ENCODE measurements at regions not wholly inside any gene's neighbourhood (a gene's known extent, or its start where the extent isn't known, plus 50 kb on each side); places are given as distances from the start of the nearest gene placed in this dataset.
A peak's percentile ranks its signal among the peaks of the same experiment; 100 is the strongest.

- H3K27me3 ChIP-seq (ENCODE audit: control insufficient read depth in 3 of 3, insufficient read depth in 3 of 3, low read depth in 1 of 3, low read length in 3 of 3): no peaks in the 10 kb centered on the region
- no peak overlapping the region for H3K23ac ChIP-seq (ENCODE audit: low read depth, low read length, poor library complexity)
- no peak overlapping the region for H4K8ac ChIP-seq (ENCODE audit: low read depth, low read length)
- H3K14ac ChIP-seq (ENCODE audit: low read length): no peak overlapping the region
- no peak for DNase-seq (ENCODE audit: low spot score)
- H3K79me1 ChIP-seq (ENCODE audit: low read depth, low read length): no peaks in the 10 kb centered on the region
- no peak overlapping the region for H3K27ac ChIP-seq (replicated peaks; ENCODE audit: low read length)
- H3K4me2 ChIP-seq (ENCODE audit: insufficient read depth, low read length, poor library complexity, severe bottlenecking): no peak overlapping the region
- no peak overlapping the region for H3K18ac ChIP-seq (ENCODE audit: low read length)
- H3K4ac ChIP-seq (ENCODE audit: low read length): no peak overlapping the region
- H4K91ac ChIP-seq (ENCODE audit: low read depth, low read length, poor library complexity): no peak overlapping the region
- H3K9ac ChIP-seq (ENCODE audit: low read depth, low read length, poor library complexity): no peak overlapping the region
- H2AK5ac ChIP-seq (ENCODE audit: low read depth, low read length): no peak overlapping the region
- peak overlapping the region; percentile 57 for H2AFZ ChIP-seq (ENCODE audit: low read length)
- H3K4me1 ChIP-seq (ENCODE audit: control insufficient read depth in 2 of 2, insufficient read depth in 1 of 2, low read depth in 1 of 2, low read length in 2 of 2): peaks cover 15 to 17% of the 10 kb centered on the region in 2 donors
- peaks cover 0 to 9% of the 10 kb centered on the region in 2 donors for H3K9me3 ChIP-seq (replicated peaks in 1 of 2; ENCODE audit: control insufficient read depth in 2 of 2, insufficient read depth in 1 of 2, low read depth in 1 of 2, low read length in 2 of 2)
- no peak overlapping the region for H2BK5ac ChIP-seq (ENCODE audit: low read length)
- no peak overlapping the region for H2BK12ac ChIP-seq (ENCODE audit: low read length)
- no peaks in the 10 kb centered on the region for H3K36me3 ChIP-seq (replicated peaks in 1 of 2; ENCODE audit: control insufficient read depth in 2 of 2, insufficient read depth in 2 of 2, low read length in 2 of 2)
- WGBS, 2 donors (ENCODE audit: extremely low coverage in 2 of 2, insufficient read length in 2 of 2, insufficient replicate concordance in 1 of 2): no CpG with 5 or more reads among the region's 1 CpG
- no peak overlapping the region for H3K4me3 ChIP-seq (ENCODE audit: low read length in 2 of 2)
- H2BK120ac ChIP-seq (ENCODE audit: low read depth, low read length): no peak overlapping the region
- H2BK15ac ChIP-seq (ENCODE audit: low read length): no peak overlapping the region
Measured at GRCh38 chr20:11234608-11235007, 560.8 kb upstream of the JAG1 start.

DNA sequence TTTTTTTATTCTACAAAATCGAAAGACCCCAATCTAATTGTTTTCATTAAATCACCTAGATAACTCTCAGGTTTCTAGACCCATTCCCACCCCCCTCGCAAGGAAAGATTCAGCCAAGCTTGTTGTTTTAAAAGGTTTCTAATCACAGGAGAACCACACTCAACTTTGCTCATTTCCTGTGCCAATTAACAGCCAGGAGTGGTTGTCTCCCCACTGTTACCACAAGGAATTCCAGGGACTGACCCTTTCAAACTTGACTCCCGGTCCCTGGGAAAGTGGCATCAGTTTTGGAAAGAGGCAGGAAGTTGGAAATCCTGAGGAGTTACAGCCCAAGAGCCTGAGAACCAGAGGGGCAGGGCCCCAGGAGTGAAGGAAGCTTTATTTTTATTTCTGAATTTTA lies 561.3 kb upstream of the JAG1 start:
- Histone ChIP-seq H2BK12ac (ENCODE audit: low read length) (no peak overlapping the region), H3K9me3 (replicated peaks in 1 of 2; ENCODE audit: control insufficient read depth in 2 of 2, insufficient read depth in 1 of 2, low read depth in 1 of 2, low read length in 2 of 2) (peaks cover 0 to 9% of the 10 kb centered on the region in 2 donors), H2AFZ (ENCODE audit: low read length) (peak overlapping the region; percentile 57), H3K27me3 (ENCODE audit: control insufficient read depth in 3 of 3, insufficient read depth in 3 of 3, low read depth in 1 of 3, low read length in 3 of 3) (no peaks in the 10 kb centered on the region), H3K4me3 (ENCODE audit: low read length in 2 of 2) (no peak overlapping the region), H4K91ac (ENCODE audit: low read depth, low read length, poor library complexity) (no peak overlapping the region), H2BK15ac (ENCODE audit: low read length) (no peak overlapping the region), H3K4me2 (ENCODE audit: insufficient read depth, low read length, poor library complexity, severe bottlenecking) (no peak overlapping the region), H3K27ac (replicated peaks; ENCODE audit: low read length) (peak overlapping the region; percentile 44), H3K9ac (ENCODE audit: low read depth, low read length, poor library complexity) (no peak overlapping the region), H4K8ac (ENCODE audit: low read depth, low read length) (no peak overlapping the region), H2AK5ac (ENCODE audit: low read depth, low read length) (no peak overlapping the region), H3K18ac (ENCODE audit: low read length) (no peak overlapping the region), H2BK120ac (ENCODE audit: low read depth, low read length) (no peak overlapping the region), H2BK5ac (ENCODE audit: low read length) (no peak overlapping the region), H3K79me1 (ENCODE audit: low read depth, low read length) (no peaks in the 10 kb centered on the region), H3K14ac (ENCODE audit: low read length) (no peak overlapping the region), H3K4ac (ENCODE audit: low read length) (no peak overlapping the region), H3K23ac (ENCODE audit: low read depth, low read length, poor library complexity) (no peak overlapping the region), H3K4me1 (ENCODE audit: control insufficient read depth in 2 of 2, insufficient read depth in 1 of 2, low read depth in 1 of 2, low read length in 2 of 2) (peaks cover 13 to 17% of the 10 kb centered on the region in 2 donors), H3K36me3 (replicated peaks in 1 of 2; ENCODE audit: control insufficient read depth in 2 of 2, insufficient read depth in 2 of 2, low read length in 2 of 2) (no peaks in the 10 kb centered on the region)
- WGBS, 2 donors (ENCODE audit: extremely low coverage in 2 of 2, insufficient read length in 2 of 2, insufficient replicate concordance in 1 of 2): no CpG with 5 or more reads among the region's 3 CpGs
- no peak for DNase-seq (ENCODE audit: low spot score)

DNA sequence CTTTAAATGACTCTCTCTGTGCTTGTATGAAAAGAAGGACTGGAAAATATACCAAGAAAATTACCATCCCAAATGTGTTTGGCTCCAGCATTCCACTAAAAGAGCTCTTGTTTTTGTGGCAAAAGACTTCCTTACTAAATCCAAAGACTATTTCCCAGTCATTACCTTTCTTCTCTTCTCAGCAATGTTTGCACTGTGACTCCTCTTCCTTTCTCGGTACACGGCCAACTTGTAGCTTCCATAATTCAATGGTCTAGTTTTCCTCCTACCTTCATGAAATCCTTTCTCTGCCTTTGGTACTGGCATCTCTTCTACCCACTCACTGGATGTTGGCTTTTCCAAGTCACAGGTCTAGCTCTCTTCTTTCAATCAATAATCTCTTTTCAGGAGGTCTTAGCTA lies 568.5 kb upstream of the JAG1 start:
- no peaks in the 10 kb centered on the region for H3K79me1 ChIP-seq (ENCODE audit: low read depth, low read length)
- H2AK5ac ChIP-seq (ENCODE audit: low read depth, low read length): no peak overlapping the region
- no peak overlapping the region for H2AFZ ChIP-seq (ENCODE audit: low read length)
- no peak overlapping the region for H2BK15ac ChIP-seq (ENCODE audit: low read length)
- H3K9ac ChIP-seq (ENCODE audit: low read depth, low read length, poor library complexity): no peak overlapping the region
- no peak overlapping the region for H3K18ac ChIP-seq (ENCODE audit: low read length)
- peaks cover 4 to 12% of the 10 kb centered on the region in 2 donors for H3K4me1 ChIP-seq (ENCODE audit: control insufficient read depth in 2 of 2, insufficient read depth in 1 of 2, low read depth in 1 of 2, low read length in 2 of 2)
- H4K8ac ChIP-seq (ENCODE audit: low read depth, low read length): no peak overlapping the region
- WGBS, 2 donors (ENCODE audit: extremely low coverage in 2 of 2, insufficient read length in 2 of 2, insufficient replicate concordance in 1 of 2): no CpG with 5 or more reads among the region's 2 CpGs
- H3K9me3 ChIP-seq (replicated peaks in 1 of 2; ENCODE audit: control insufficient read depth in 2 of 2, insufficient read depth in 1 of 2, low read depth in 1 of 2, low read length in 2 of 2): peaks cover 0 to 5% of the 10 kb centered on the region in 2 donors
- H3K14ac ChIP-seq (ENCODE audit: low read length): no peak overlapping the region
- no peak overlapping the region for H2BK12ac ChIP-seq (ENCODE audit: low read length)
- H2BK5ac ChIP-seq (ENCODE audit: low read length): no peak overlapping the region
- H2BK120ac ChIP-seq (ENCODE audit: low read depth, low read length): no peak overlapping the region
- no peaks in the 10 kb centered on the region for H3K27me3 ChIP-seq (ENCODE audit: control insufficient read depth in 3 of 3, insufficient read depth in 3 of 3, low read depth in 1 of 3, low read length in 3 of 3)
- H3K4ac ChIP-seq (ENCODE audit: low read length): no peak overlapping the region
- no peak for DNase-seq (ENCODE audit: low spot score)
- no peak overlapping the region for H4K91ac ChIP-seq (ENCODE audit: low read depth, low read length, poor library complexity)
- no peak overlapping the region for H3K4me3 ChIP-seq (ENCODE audit: low read length in 2 of 2)
- no peak overlapping the region for H3K23ac ChIP-seq (ENCODE audit: low read depth, low read length, poor library complexity)
- H3K4me2 ChIP-seq (ENCODE audit: insufficient read depth, low read length, poor library complexity, severe bottlenecking): no peak overlapping the region
- no peak overlapping the region for H3K27ac ChIP-seq (replicated peaks; ENCODE audit: low read length)
- H3K36me3 ChIP-seq (replicated peaks in 1 of 2; ENCODE audit: control insufficient read depth in 2 of 2, insufficient read depth in 2 of 2, low read length in 2 of 2): no peaks in the 10 kb centered on the region

DNA sequence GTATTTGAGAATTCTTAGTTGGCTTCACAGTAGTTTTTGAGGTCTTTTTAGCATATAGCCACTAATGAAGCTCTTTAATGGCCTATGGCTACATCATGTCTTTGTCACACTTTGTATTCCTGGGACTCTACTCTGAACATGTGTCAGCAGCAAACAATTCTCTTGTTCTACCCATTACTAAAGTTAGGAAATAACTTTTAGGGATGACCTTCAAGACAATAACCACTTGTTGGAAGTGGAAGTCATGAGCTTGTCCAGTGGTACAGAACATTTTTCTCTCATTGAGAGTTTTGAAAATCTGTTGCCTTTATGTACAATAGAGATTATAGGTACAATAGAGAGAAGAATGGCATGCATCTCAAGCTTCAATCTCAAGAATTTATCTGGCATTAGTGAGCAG lies 571.6 kb upstream of the JAG1 start:
- no peak overlapping the region for H4K8ac ChIP-seq (ENCODE audit: low read depth, low read length)
- H3K4me2 ChIP-seq (ENCODE audit: insufficient read depth, low read length, poor library complexity, severe bottlenecking): no peak overlapping the region
- no peaks in the 10 kb centered on the region for H3K79me1 ChIP-seq (ENCODE audit: low read depth, low read length)
- peaks cover 26 to 33% of the 10 kb centered on the region in 2 donors for H3K4me1 ChIP-seq (ENCODE audit: control insufficient read depth in 2 of 2, insufficient read depth in 1 of 2, low read depth in 1 of 2, low read length in 2 of 2)
- DNase-seq (ENCODE audit: low spot score): no peak
- no peak overlapping the region for H3K4ac ChIP-seq (ENCODE audit: low read length)
- no peak overlapping the region for H2AK5ac ChIP-seq (ENCODE audit: low read depth, low read length)
- H4K91ac ChIP-seq (ENCODE audit: low read depth, low read length, poor library complexity): no peak overlapping the region
- no peak overlapping the region for H2BK5ac ChIP-seq (ENCODE audit: low read length)
- H2BK15ac ChIP-seq (ENCODE audit: low read length): no peak overlapping the region
- H3K14ac ChIP-seq (ENCODE audit: low read length): no peak overlapping the region
- no peaks in the 10 kb centered on the region for H3K9me3 ChIP-seq (replicated peaks in 1 of 2; ENCODE audit: control insufficient read depth in 2 of 2, insufficient read depth in 1 of 2, low read depth in 1 of 2, low read length in 2 of 2)
- no peak overlapping the region for H3K4me3 ChIP-seq (ENCODE audit: low read length in 2 of 2)
- no peak overlapping the region for H2BK120ac ChIP-seq (ENCODE audit: low read depth, low read length)
- H3K27ac ChIP-seq (replicated peaks; ENCODE audit: low read length): no peak overlapping the region
- H3K23ac ChIP-seq (ENCODE audit: low read depth, low read length, poor library complexity): no peak overlapping the region
- no peaks in the 10 kb centered on the region for H3K36me3 ChIP-seq (replicated peaks in 1 of 2; ENCODE audit: control insufficient read depth in 2 of 2, insufficient read depth in 2 of 2, low read length in 2 of 2)
- H2BK12ac ChIP-seq (ENCODE audit: low read length): no peak overlapping the region
- no peak overlapping the region for H3K9ac ChIP-seq (ENCODE audit: low read depth, low read length, poor library complexity)
- no peaks in the 10 kb centered on the region for H3K27me3 ChIP-seq (ENCODE audit: control insufficient read depth in 3 of 3, insufficient read depth in 3 of 3, low read depth in 1 of 3, low read length in 3 of 3)
- no peak overlapping the region for H3K18ac ChIP-seq (ENCODE audit: low read length)
- no peak overlapping the region for H2AFZ ChIP-seq (ENCODE audit: low read length)

Data from neuronal stem cell (in vitro differentiated cells).